ENCODE measurements at regions not wholly inside any gene's neighbourhood (a gene's known extent, or its start where the extent isn't known, plus 50 kb on each side); places are given as distances from the start of the nearest gene placed in this dataset.

GRCh38 chr12:33314223-33314622 lies 125.4 kb downstream of the SYT10 start:
- no peaks in the 10 kb centered on the region for H3K4me1 ChIP-seq (ENCODE audit: insufficient read depth, low read length)
- intact Hi-C loops (cut with DNase I, micrococcal nuclease), result no loop called here
- Mint-ChIP-seq H3K4me1 (ENCODE audit: low read depth) (no peaks in the 10 kb centered on the region), H3K4me3 (no peak overlapping the region), H3K9me3 (peaks cover 3% of the 10 kb centered on the region), H3K27me3 (no peaks in the 10 kb centered on the region), H3K36me3 (ENCODE audit: low read depth) (no peaks in the 10 kb centered on the region), H3K27ac (no peak overlapping the region)
- H3K27ac ChIP-seq (ENCODE audit: low read depth in 1 of 2, low read length in 2 of 2), result no peak overlapping the region
- no peaks in the 10 kb centered on the region for H3K27me3 ChIP-seq (ENCODE audit: control insufficient read depth in 1 of 2, insufficient read depth in 2 of 2, low read length in 2 of 2)
- no peaks in the 10 kb centered on the region for H3K36me3 ChIP-seq (ENCODE audit: insufficient read depth, low read length)
- H3K4me3 ChIP-seq (ENCODE audit: low read length), result no peak overlapping the region
- no peak for DNase-seq
- peaks cover 0 to 8% of the 10 kb centered on the region in 2 experiments for H3K9me3 ChIP-seq (ENCODE audit: control insufficient read depth in 1 of 2, insufficient read depth in 1 of 2, low read length in 2 of 2)
- TF ChIP-seq, protein P1, sequence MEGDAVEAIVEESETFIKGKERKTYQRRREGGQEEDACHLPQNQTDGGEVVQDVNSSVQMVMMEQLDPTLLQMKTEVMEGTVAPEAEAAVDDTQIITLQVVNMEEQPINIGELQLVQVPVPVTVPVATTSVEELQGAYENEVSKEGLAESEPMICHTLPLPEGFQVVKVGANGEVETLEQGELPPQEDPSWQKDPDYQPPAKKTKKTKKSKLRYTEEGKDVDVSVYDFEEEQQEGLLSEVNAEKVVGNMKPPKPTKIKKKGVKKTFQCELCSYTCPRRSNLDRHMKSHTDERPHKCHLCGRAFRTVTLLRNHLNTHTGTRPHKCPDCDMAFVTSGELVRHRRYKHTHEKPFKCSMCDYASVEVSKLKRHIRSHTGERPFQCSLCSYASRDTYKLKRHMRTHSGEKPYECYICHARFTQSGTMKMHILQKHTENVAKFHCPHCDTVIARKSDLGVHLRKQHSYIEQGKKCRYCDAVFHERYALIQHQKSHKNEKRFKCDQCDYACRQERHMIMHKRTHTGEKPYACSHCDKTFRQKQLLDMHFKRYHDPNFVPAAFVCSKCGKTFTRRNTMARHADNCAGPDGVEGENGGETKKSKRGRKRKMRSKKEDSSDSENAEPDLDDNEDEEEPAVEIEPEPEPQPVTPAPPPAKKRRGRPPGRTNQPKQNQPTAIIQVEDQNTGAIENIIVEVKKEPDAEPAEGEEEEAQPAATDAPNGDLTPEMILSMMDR (IDR thresholded peaks at IDR 0.05), result no peak
- no peak for ATAC-seq (ENCODE audit: poor library complexity)
- CTCF ChIA-PET, result no interaction called here
- POLR2A ChIA-PET, result no interaction called here

DNA sequence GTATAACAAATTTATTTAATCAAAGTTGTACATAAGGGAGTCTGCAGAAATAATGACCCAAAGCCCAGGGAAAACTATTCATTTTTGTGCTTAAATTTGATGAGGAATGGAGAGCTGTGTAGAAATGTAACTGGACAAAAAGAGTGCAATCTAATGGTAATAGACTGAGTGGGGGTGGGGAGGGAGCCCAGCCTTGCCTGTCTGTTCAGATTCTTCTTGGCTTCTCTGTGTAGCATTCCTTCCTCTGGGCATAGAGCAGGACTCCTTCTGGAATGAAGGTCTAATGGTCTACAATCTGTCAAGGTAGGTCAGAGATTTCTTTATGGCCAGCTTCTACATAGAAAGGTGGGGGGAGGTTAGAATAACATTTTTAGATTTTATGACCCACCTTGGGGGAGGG lies 126.1 kb downstream of the SYT10 start:
- no peaks in the 10 kb centered on the region for H3K4me1 Mint-ChIP-seq (ENCODE audit: low read depth)
- ATAC-seq (ENCODE audit: poor library complexity) (no peak), DNase-seq (no peak)
- no peak overlapping the region for H3K4me3 Mint-ChIP-seq
- Histone ChIP-seq H3K27ac (ENCODE audit: low read depth in 1 of 2, low read length in 2 of 2) (no peak overlapping the region), H3K27me3 (ENCODE audit: control insufficient read depth in 1 of 2, insufficient read depth in 2 of 2, low read length in 2 of 2) (no peaks in the 10 kb centered on the region), H3K4me1 (ENCODE audit: insufficient read depth, low read length) (no peaks in the 10 kb centered on the region), H3K4me3 (ENCODE audit: low read length) (no peak overlapping the region), H3K36me3 (ENCODE audit: insufficient read depth, low read length) (no peaks in the 10 kb centered on the region), H3K9me3 (ENCODE audit: control insufficient read depth in 1 of 2, insufficient read depth in 1 of 2, low read length in 2 of 2) (peaks cover 0 to 8% of the 10 kb centered on the region in 2 experiments)
- H3K27ac Mint-ChIP-seq, result no peak overlapping the region
- no peaks in the 10 kb centered on the region for H3K36me3 Mint-ChIP-seq (ENCODE audit: low read depth)
- TF ChIP-seq, protein P1 (IDR thresholded peaks at IDR 0.05), result no peak
- ChIA-PET POLR2A (no interaction called here), CTCF (no interaction called here)
- H3K9me3 Mint-ChIP-seq, result peaks cover 3% of the 10 kb centered on the region
- intact Hi-C loops (cut with DNase I, micrococcal nuclease), result no loop called here
- no peaks in the 10 kb centered on the region for H3K27me3 Mint-ChIP-seq

DNA sequence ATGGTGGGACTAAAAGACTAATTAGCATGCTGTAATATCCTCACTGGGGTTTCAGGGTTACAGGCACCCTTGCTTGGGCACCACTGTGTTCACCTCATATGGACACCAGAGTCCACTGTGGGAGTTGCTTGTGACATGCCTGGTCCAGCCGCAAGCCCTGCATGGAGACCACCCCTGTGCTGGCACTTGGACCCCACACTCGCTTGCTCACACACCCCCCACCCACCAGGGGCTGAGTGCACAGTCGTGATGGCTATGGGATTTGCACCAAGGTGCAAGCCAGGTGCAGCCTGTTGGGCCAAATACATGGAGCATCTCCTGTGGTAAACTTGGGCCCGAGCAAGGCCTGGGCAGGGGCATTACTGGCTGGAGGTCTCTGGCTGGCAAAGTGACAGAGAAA lies 129.1 kb downstream of the SYT10 start:
- TF ChIP-seq, protein P1 (IDR thresholded peaks at IDR 0.05), result no peak
- H3K4me1 ChIP-seq (ENCODE audit: insufficient read depth, low read length), result no peaks in the 10 kb centered on the region
- Mint-ChIP-seq H3K9me3 (peaks cover 3% of the 10 kb centered on the region), H3K27ac (no peak overlapping the region), H3K36me3 (ENCODE audit: low read depth) (no peaks in the 10 kb centered on the region), H3K4me1 (ENCODE audit: low read depth) (no peaks in the 10 kb centered on the region), H3K27me3 (no peaks in the 10 kb centered on the region), H3K4me3 (no peak overlapping the region)
- CTCF ChIA-PET, result no interaction called here
- peaks cover 0 to 8% of the 10 kb centered on the region in 2 experiments for H3K9me3 ChIP-seq (ENCODE audit: control insufficient read depth in 1 of 2, insufficient read depth in 1 of 2, low read length in 2 of 2)
- H3K36me3 ChIP-seq (ENCODE audit: insufficient read depth, low read length), result no peaks in the 10 kb centered on the region
- intact Hi-C loops (cut with DNase I, micrococcal nuclease), result no loop called here
- H3K27me3 ChIP-seq (ENCODE audit: control insufficient read depth in 1 of 2, insufficient read depth in 2 of 2, low read length in 2 of 2), result no peaks in the 10 kb centered on the region
- ATAC-seq (ENCODE audit: poor library complexity) (no peak), DNase-seq (no peak)
- no peak overlapping the region for H3K4me3 ChIP-seq (ENCODE audit: low read length)
- POLR2A ChIA-PET, result no interaction called here
- no peak overlapping the region for H3K27ac ChIP-seq (ENCODE audit: low read depth in 1 of 2, low read length in 2 of 2)

All from CD4-positive, alpha-beta T cell (primary cell).